ENCODE measurements at regions not wholly inside any gene's neighbourhood (a gene's known extent, or its start where the extent isn't known, plus 50 kb on each side); places are given as distances from the start of the nearest gene placed in this dataset.

DNA sequence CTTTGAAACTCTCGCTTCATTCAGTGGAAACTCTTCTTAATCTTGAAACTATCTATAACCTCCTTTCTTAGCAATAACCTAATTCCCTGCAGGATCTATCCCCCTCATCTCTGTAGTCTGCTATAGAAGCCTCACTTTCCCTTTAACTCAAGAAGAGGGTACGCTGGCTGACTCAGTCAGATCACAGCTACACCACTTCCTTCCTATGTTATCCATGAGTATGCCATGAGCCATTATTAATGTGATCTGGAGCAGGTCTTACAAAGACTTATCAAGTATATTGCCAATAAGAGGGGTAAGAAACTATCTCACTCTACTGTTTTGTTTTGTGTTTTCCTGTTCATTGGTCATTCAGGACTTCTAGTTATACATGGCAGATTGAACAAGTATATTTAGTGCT is 165.3 kb downstream of the PJA1 start:
- Histone ChIP-seq H3K36me3 (ENCODE audit: control insufficient read depth, insufficient read depth, low read length) (no peaks in the 10 kb centered on the region), H2AFZ (ENCODE audit: low read length) (no peak overlapping the region), H3K79me2 (ENCODE audit: control insufficient read depth, insufficient read depth, low read length) (no peaks in the 10 kb centered on the region), H3K4me1 (ENCODE audit: control insufficient read depth, extremely low read depth, insufficient read depth, low read length) (peaks cover 10% of the 10 kb centered on the region), H3K27ac (ENCODE audit: insufficient read depth, low read length) (no peak overlapping the region), H3K27me3 (ENCODE audit: control insufficient read depth, insufficient read depth, low read length) (no peaks in the 10 kb centered on the region), H3K4me2 (ENCODE audit: extremely low read depth, insufficient read depth, low read length) (no peak overlapping the region), H3K9me3 (ENCODE audit: control insufficient read depth, insufficient read depth, low read depth, low read length) (no peaks in the 10 kb centered on the region), H3K9ac (ENCODE audit: insufficient read depth, low read length) (no peak overlapping the region), H4K20me1 (ENCODE audit: control insufficient read depth, extremely low read depth, insufficient read depth, low read length) (peaks cover 2% of the 10 kb centered on the region), H3K4me3 (replicated peaks in 1 of 4; ENCODE audit: control extremely low read depth in 1 of 4, insufficient read depth in 1 of 4, low read depth in 3 of 4, low read length in 4 of 4) (no peak overlapping the region)
- TF ChIP-seq CTCF (conservative IDR thresholded peaks at IDR 0.05 in 1 of 2, IDR thresholded peaks at IDR 0.05 in 1 of 2; ENCODE audit: low read depth in 1 of 2, low read length in 2 of 2) (no peak), EZH2 (IDR thresholded peaks at IDR 0.05; ENCODE audit: low read length, missing control alignments) (no peak)
- DNase-seq (ENCODE audit: low read depth in 2 of 2), result peak in 1 of 2 donors; percentile 23

DNA sequence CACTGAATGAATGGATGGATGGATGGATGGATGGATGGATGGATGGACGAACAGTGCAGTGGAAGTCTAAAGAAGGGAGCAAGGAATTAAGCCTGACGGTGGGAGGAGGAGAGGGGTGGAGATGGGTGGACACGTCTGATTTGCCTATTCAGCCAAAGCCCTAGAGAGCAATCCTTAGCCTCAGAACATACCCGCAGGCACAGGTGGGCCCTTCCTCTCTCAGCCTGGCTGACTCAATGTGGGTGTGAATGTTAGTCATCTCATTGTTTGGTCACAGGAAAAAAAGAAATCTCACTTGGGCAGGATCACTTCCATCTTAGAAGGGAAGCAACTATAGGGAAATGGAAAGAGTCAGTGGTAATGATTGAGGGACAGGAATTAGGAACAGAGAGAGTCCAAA is 165.9 kb downstream of the PJA1 start:
- Histone ChIP-seq H3K9ac (ENCODE audit: insufficient read depth, low read length) (no peak overlapping the region), H3K4me1 (ENCODE audit: control insufficient read depth, extremely low read depth, insufficient read depth, low read length) (peaks cover 10% of the 10 kb centered on the region), H4K20me1 (ENCODE audit: control insufficient read depth, extremely low read depth, insufficient read depth, low read length) (peaks cover 2% of the 10 kb centered on the region), H3K27ac (ENCODE audit: insufficient read depth, low read length) (no peak overlapping the region), H3K9me3 (ENCODE audit: control insufficient read depth, insufficient read depth, low read depth, low read length) (no peaks in the 10 kb centered on the region), H3K27me3 (ENCODE audit: control insufficient read depth, insufficient read depth, low read length) (no peaks in the 10 kb centered on the region), H2AFZ (ENCODE audit: low read length) (no peak overlapping the region), H3K79me2 (ENCODE audit: control insufficient read depth, insufficient read depth, low read length) (no peaks in the 10 kb centered on the region), H3K4me2 (ENCODE audit: extremely low read depth, insufficient read depth, low read length) (no peak overlapping the region), H3K36me3 (ENCODE audit: control insufficient read depth, insufficient read depth, low read length) (no peaks in the 10 kb centered on the region), H3K4me3 (replicated peaks in 1 of 4; ENCODE audit: control extremely low read depth in 1 of 4, insufficient read depth in 1 of 4, low read depth in 3 of 4, low read length in 4 of 4) (no peak overlapping the region)
- no peak for TF ChIP-seq EZH2 (IDR thresholded peaks at IDR 0.05; ENCODE audit: low read length, missing control alignments)
- no peak for TF ChIP-seq CTCF (conservative IDR thresholded peaks at IDR 0.05 in 1 of 2, IDR thresholded peaks at IDR 0.05 in 1 of 2; ENCODE audit: low read depth in 1 of 2, low read length in 2 of 2)
- DNase-seq (ENCODE audit: low read depth in 2 of 2), result peak in 1 of 2 donors; percentile 58

DNA sequence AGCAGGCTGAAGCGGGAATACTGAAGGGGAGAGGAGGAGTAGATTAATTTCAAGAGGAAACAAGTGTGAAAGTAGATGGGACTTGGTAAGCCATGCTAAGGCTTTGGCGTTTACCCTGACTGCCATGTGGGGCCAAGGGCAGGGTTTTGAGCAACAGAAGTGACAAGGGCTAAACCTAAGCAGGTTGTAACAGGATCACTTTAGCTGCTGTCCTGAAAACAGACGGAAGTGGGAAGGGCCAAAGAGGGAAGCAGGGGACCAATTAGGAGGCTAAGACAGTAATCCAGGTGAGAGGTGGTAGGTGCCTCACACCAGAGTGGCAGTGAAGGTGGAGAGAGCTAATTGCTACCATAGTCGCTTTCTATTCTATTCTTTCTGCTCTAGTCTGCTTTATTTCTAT is 166.5 kb downstream of the PJA1 start:
- TF ChIP-seq EZH2 (IDR thresholded peaks at IDR 0.05; ENCODE audit: low read length, missing control alignments), result no peak
- no peak for TF ChIP-seq CTCF (conservative IDR thresholded peaks at IDR 0.05 in 1 of 2, IDR thresholded peaks at IDR 0.05 in 1 of 2; ENCODE audit: low read depth in 1 of 2, low read length in 2 of 2)

More for the DNA sequence above, 166.5 kb downstream of the PJA1 start:
- Histone ChIP-seq H3K27me3 (ENCODE audit: control insufficient read depth, insufficient read depth, low read length) (no peaks in the 10 kb centered on the region), H3K4me2 (ENCODE audit: extremely low read depth, insufficient read depth, low read length) (no peak overlapping the region), H3K36me3 (ENCODE audit: control insufficient read depth, insufficient read depth, low read length) (no peaks in the 10 kb centered on the region), H3K79me2 (ENCODE audit: control insufficient read depth, insufficient read depth, low read length) (no peaks in the 10 kb centered on the region), H3K4me3 (replicated peaks in 1 of 4; ENCODE audit: control extremely low read depth in 1 of 4, insufficient read depth in 1 of 4, low read depth in 3 of 4, low read length in 4 of 4) (no peak overlapping the region), H4K20me1 (ENCODE audit: control insufficient read depth, extremely low read depth, insufficient read depth, low read length) (peaks cover 2% of the 10 kb centered on the region), H3K4me1 (ENCODE audit: control insufficient read depth, extremely low read depth, insufficient read depth, low read length) (peaks cover 10% of the 10 kb centered on the region), H3K9me3 (ENCODE audit: control insufficient read depth, insufficient read depth, low read depth, low read length) (no peaks in the 10 kb centered on the region), H3K27ac (ENCODE audit: insufficient read depth, low read length) (no peak overlapping the region), H2AFZ (ENCODE audit: low read length) (no peak overlapping the region), H3K9ac (ENCODE audit: insufficient read depth, low read length) (no peak overlapping the region)
- no peak for DNase-seq (ENCODE audit: low read depth in 2 of 2)
